ENCODE measurements at regions not wholly inside any gene's neighbourhood (a gene's known extent, or its start where the extent isn't known, plus 50 kb on each side); places are given as distances from the start of the nearest gene placed in this dataset.
"Not testable (repeated sequence)": the region's sequence is repeated elsewhere in the genome, so short reads cannot be mapped to it uniquely, and the experiment has no call there.

- Histone ChIP-seq H3K27me3 (peaks cover 3% of the 10 kb centered on the region; the same call in 1 of the 2 replicates), H3K36me3 (no peaks in the 10 kb centered on the region), H3K4me3 (no peak overlapping the region), H3K9me3 (no peaks in the 10 kb centered on the region)
- DNase-seq = no peak
Observed at GRCh38 chr12:28089338-28089737, 100.9 kb upstream of the CCDC91 start.

DNA sequence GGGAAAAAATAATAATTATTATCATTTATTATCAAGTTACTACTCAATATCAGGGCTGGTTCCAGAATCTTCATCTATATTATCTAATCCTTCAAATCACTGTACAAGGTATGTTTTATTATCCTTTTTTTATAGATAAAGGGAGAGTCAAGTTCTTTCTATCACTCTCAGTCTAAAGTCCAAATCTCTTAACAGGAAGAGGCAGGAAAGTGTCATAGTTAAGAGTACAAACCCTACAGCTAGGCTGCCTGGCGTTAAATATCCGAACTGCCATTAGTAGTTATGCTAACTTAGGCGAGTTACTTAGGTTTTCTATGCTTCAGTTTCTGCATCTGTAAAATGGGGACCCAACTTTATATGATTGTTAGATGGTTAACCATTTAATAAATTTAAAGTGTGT, 99.4 kb upstream of the CCDC91 start:
- no peaks in the 10 kb centered on the region for H3K36me3 ChIP-seq
- DNase-seq = no peak

GRCh38 chr12:28092396-28092795, 97.9 kb upstream of the CCDC91 start:
- Histone ChIP-seq H3K27me3 (no peaks in the 10 kb centered on the region), H3K9me3 (no peaks in the 10 kb centered on the region), H3K4me3 (no peak overlapping the region), H3K36me3 (no peaks in the 10 kb centered on the region)
- DNase-seq = no peak

More for the DNA sequence above, 99.4 kb upstream of the CCDC91 start:
- H3K9me3 ChIP-seq = no peaks in the 10 kb centered on the region
- no peaks in the 10 kb centered on the region for H3K27me3 ChIP-seq
- H3K4me3 ChIP-seq = no peak overlapping the region

DNA sequence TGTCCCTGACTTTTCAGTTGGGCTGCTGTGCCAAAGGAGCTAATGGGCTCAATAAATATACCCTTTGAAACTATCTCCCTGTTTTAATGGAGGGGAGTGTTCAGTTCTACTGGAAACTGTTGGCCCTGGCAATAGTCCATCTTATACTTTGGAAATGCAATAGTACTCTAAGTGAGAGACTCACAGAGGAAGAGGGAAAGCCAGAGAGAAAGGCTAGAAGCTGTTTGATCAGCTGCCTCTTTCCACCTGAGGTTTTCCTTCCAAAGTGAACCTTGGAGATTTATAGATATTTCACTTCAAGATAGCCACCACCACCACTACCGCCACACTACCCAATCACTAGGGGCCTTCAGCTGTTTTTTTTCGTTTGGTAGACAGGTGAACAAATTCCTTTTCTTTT, 93.6 kb upstream of the CCDC91 start:
- H3K4me3 ChIP-seq = no peak overlapping the region
- H3K27me3 ChIP-seq = no peaks in the 10 kb centered on the region
- no peaks in the 10 kb centered on the region for H3K36me3 ChIP-seq
- H3K9me3 ChIP-seq = no peaks in the 10 kb centered on the region
- DNase-seq = no peak

GRCh38 chr12:28097221-28097620, 93.0 kb upstream of the CCDC91 start:
- no peaks in the 10 kb centered on the region for H3K36me3 ChIP-seq
- no peaks in the 10 kb centered on the region for H3K9me3 ChIP-seq
- H3K4me3 ChIP-seq = no peak overlapping the region
- no peak for DNase-seq
- no peaks in the 10 kb centered on the region for H3K27me3 ChIP-seq

DNA sequence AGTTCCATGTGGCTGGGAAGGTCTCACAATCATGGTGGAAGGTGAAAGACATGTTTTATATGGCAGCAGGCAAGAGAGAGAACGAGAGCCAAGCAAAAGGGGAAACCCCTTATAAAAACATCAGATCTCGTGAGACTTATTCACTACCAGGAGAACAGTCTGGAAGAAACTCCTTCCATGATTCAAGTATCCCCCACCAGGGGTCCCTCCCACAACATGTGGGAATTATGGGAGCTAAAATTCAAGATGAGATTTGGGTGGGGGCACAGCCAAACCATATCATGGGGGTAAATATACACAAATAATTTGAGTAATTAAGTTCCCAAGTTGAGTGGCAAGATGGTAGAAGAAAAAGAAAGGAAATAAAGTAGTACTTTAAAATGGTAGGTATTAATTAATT, 91.0 kb upstream of the CCDC91 start:
- H3K27me3 ChIP-seq, H3K4me3 ChIP-seq, DNase-seq, H3K36me3 ChIP-seq, H3K9me3 ChIP-seq: not testable (repeated sequence)

- H3K27me3 ChIP-seq = no peaks in the 10 kb centered on the region
- H3K36me3 ChIP-seq = no peaks in the 10 kb centered on the region
- H3K9me3 ChIP-seq = no peaks in the 10 kb centered on the region
- DNase-seq = no peak
- no peak overlapping the region for H3K4me3 ChIP-seq
Observed at GRCh38 chr12:28099871-28100270, 90.4 kb upstream of the CCDC91 start.

- Histone ChIP-seq H3K9me3 (no peaks in the 10 kb centered on the region), H3K27me3 (no peaks in the 10 kb centered on the region), H3K36me3 (no peaks in the 10 kb centered on the region), H3K4me3 (no peak overlapping the region)
- DNase-seq = no peak
Observed at GRCh38 chr12:28100717-28101116, 89.5 kb upstream of the CCDC91 start.

GRCh38 chr12:28104316-28104715, 85.9 kb upstream of the CCDC91 start:
- no peak for DNase-seq
- no peaks in the 10 kb centered on the region for H3K36me3 ChIP-seq
- no peaks in the 10 kb centered on the region for H3K27me3 ChIP-seq
- 0 out of 2 replicates have a peak, but pooled peaks cover 5% of the 10 kb centered on the region for H3K9me3 ChIP-seq
- no peak overlapping the region for H3K4me3 ChIP-seq

GRCh38 chr12:28104903-28105864, 85.1 kb upstream of the CCDC91 start:
- Histone ChIP-seq H3K36me3 (no peaks in the 10 kb centered on the region), H3K4me3 (no peak overlapping the region), H3K9me3 (0 out of 2 replicates have a peak, but pooled peaks cover 5% of the 10 kb centered on the region), H3K27me3 (no peaks in the 10 kb centered on the region)
- no peak for DNase-seq

GRCh38 chr12:28107679-28108078, 82.6 kb upstream of the CCDC91 start:
- Histone ChIP-seq H3K27me3 (no peaks in the 10 kb centered on the region), H3K4me3 (no peak overlapping the region), H3K36me3 (no peaks in the 10 kb centered on the region), H3K9me3 (0 out of 2 replicates have a peak, but pooled peaks cover 5% of the 10 kb centered on the region)
- DNase-seq = no peak

DNA sequence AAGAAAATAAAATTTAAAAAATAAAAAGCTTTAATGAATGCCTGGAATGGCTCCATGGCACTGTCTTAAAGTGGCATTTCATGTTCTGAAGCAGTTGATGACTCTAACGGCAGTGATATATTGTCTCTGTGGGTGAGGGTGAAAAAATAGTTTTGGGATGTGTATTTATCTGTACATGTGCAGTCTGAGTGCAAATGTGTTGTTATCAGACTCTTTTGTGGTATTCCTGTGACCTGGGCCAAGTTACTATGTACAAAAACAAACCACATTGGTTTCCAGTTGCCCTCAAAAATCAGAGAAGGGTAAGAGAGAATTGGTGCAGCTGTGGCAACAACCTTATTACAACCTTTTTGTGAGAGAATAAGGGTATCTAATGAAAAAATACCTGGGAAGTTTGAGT, 81.7 kb upstream of the CCDC91 start:
- DNase-seq = no peak
- Histone ChIP-seq H3K27me3 (no peaks in the 10 kb centered on the region), H3K9me3 (0 out of 2 replicates have a peak, but pooled peaks cover 5% of the 10 kb centered on the region), H3K36me3 (no peaks in the 10 kb centered on the region), H3K4me3 (no peak overlapping the region)

DNA sequence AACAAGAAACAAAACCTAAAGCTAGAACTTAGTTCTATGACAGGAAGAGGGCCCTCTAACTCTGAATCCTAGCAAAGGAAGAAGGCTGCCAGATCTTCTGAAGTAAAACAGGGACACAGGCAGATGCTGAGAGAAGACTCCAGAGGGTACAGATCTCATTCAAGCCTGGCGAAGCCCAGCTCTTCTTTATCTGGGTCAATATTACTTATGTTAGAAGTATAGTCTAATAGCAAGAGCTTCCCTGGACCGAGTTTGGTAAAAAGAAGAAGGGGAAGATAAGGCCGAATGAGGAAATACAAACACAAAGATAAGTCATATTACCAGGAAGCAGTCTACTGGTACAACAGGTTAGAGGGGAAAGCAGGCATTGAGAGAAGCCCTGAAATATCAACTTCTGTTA, 79.9 kb upstream of the CCDC91 start:
- Histone ChIP-seq H3K36me3 (no peaks in the 10 kb centered on the region), H3K4me3 (no peak overlapping the region), H3K9me3 (0 out of 2 replicates have a peak, but pooled peaks cover 5% of the 10 kb centered on the region), H3K27me3 (no peaks in the 10 kb centered on the region)
- DNase-seq = no peak

DNA sequence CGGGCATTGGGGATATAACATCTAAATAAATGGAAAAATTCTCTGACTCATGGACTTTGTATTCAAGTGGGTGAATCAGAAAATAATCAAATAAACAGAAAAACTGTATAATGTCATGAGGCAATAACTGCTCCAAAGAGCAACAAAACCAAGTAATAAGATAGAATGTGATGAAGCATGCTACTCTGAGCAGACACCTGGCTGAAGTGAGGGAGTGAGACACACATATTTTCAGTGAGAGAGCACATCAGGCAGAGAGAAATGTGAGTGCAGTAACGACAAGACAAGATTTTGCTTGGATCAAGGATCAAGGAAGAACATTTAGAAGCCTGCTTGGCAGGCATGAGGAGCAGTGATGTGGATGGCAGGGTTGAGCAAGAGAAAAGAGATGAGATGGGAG, 75.8 kb upstream of the CCDC91 start:
- Histone ChIP-seq H3K4me3 (no peak overlapping the region), H3K27me3 (no peaks in the 10 kb centered on the region), H3K36me3 (no peaks in the 10 kb centered on the region), H3K9me3 (no peaks in the 10 kb centered on the region)
- peak; percentile 52 for DNase-seq

DNA sequence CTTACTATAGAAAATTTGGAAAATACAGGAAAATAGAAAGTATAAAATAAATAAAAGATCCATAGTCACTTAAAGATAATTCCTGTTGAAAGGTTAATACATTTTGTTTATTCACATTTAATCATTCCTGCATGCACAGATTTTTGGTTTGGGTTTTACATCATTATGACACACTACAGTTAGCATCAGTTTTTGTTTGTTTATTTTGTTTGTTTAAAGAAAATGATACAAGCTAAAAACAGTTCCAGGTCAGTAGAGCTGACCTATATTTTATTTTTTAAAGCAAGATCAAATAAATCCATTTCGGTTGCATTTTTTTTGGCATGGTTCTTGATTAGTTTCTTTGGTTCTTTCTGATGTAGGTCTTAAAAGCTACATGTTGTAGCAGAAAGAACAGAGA, 68.8 kb upstream of the CCDC91 start:
- no peak overlapping the region for H3K4me3 ChIP-seq
- H3K36me3 ChIP-seq = no peaks in the 10 kb centered on the region
- H3K9me3 ChIP-seq = no peaks in the 10 kb centered on the region
- H3K27me3 ChIP-seq = no peaks in the 10 kb centered on the region
- no peak for DNase-seq

DNA sequence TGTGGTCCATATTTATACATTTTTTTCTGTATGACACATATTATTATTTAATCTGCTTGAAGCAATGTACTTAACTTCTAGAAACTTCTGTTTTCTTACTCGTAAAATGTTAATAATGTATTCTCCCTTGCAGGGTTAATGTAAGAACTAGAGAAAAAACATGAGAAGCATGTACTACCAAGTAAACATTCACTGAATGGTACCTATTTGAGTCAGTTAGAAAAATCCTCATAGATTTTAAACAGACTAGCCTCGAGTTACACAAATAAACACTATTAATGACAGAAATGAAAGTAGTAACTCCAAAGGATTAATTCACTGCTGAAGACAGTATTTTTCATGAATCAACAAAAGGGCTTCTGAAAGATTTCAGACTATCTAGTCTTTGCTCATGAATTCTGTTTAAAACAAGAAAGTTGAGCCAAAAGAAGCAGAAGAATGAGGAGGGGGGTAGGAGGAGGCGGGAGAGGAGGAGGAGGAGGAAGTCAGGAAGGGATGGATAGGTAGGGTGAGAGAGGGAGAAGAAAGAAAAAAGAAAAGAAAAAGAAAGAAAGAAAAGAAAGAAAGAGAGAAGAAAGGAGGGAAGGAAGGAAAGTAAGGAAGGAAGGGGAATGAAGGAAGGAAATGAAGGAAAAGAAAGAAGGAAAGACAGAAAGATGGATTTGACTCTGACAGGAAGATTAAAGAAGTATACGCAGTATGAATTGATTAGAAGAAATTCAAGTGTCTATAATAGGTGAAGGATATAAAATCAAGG, 68.2 kb upstream of the CCDC91 start:
- no peak overlapping the region for H3K4me3 ChIP-seq

GRCh38 chr12:28122756-28123155, 67.5 kb upstream of the CCDC91 start:
- Histone ChIP-seq H3K36me3 (no peaks in the 10 kb centered on the region), H3K9me3 (no peaks in the 10 kb centered on the region), H3K27me3 (no peaks in the 10 kb centered on the region), H3K4me3 (no peak overlapping the region)
- DNase-seq = no peak

More for the DNA sequence above, 68.2 kb upstream of the CCDC91 start:
- H3K36me3 ChIP-seq = no peaks in the 10 kb centered on the region
- no peaks in the 10 kb centered on the region for H3K27me3 ChIP-seq
- no peaks in the 10 kb centered on the region for H3K9me3 ChIP-seq
- no peak for DNase-seq
